B cell (primary cell): ENCODE measurements at regions not wholly inside any gene's neighbourhood (a gene's known extent, or its start where the extent isn't known, plus 50 kb on each side); places are given as distances from the start of the nearest gene placed in this dataset.

Experiments used
- EZH2 ChIP-seq: IDR thresholded peaks from 2 replicates; pipeline ENCODE4 v1.6.1; 2012; ENCODE audit warnings: borderline replicate concordance, low read depth, mild to moderate bottlenecking, moderate library complexity, low read length; ENCODE audit not compliant: insufficient read depth, poor library complexity, severe bottlenecking
- TF ChIP-seq, protein P1 (sequence below): fragments of 200-600 bp; IDR thresholded peaks from one replicate; pipeline ENCODE4 v1.8.0; 2022; ENCODE audit warnings: antibody characterized with exemption, mild to moderate bottlenecking

DNA sequence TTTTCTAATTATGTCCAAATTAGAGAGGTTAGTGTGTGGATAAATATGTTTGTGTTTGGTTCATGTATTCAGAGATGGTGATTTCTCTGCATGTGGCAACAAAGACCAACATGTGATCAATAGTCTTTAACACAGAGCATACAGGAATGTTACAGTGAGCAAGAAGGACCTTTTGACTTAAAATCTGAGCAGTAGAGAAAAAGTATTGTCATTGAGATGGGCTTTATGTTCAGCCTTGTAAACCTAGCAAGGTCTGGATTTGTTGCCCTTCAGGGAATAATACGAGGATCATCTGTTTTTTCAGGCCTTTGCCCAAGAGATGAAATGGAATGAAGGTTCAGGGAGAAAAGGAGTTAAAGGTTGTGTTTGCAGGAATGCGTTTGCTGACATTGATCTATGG is 161.8 kb upstream of the NECTIN3 start:
- TF ChIP-seq, protein P1, sequence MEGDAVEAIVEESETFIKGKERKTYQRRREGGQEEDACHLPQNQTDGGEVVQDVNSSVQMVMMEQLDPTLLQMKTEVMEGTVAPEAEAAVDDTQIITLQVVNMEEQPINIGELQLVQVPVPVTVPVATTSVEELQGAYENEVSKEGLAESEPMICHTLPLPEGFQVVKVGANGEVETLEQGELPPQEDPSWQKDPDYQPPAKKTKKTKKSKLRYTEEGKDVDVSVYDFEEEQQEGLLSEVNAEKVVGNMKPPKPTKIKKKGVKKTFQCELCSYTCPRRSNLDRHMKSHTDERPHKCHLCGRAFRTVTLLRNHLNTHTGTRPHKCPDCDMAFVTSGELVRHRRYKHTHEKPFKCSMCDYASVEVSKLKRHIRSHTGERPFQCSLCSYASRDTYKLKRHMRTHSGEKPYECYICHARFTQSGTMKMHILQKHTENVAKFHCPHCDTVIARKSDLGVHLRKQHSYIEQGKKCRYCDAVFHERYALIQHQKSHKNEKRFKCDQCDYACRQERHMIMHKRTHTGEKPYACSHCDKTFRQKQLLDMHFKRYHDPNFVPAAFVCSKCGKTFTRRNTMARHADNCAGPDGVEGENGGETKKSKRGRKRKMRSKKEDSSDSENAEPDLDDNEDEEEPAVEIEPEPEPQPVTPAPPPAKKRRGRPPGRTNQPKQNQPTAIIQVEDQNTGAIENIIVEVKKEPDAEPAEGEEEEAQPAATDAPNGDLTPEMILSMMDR, result no peak
- TF ChIP-seq EZH2, result no peak
